Caco-2 (cell line): ENCODE measurements at regions not wholly inside any gene's neighbourhood (a gene's known extent, or its start where the extent isn't known, plus 50 kb on each side); places are given as distances from the start of the nearest gene placed in this dataset.

Source experiments
- BruUV-seq: library from RNA; stranded (reverse); fragments of 400-500 nt; replicated peaks from 2 replicates; lab custom pipeline; 2021; lab: Mats Ljungman, UMichigan
- CTCF ChIA-PET: fragments of 300-600 bp; sonication (Branson Sonifier 250); formaldehyde crosslinking; loops from one replicate; lab custom pipeline; 2022; ENCODE audit warnings: antibody characterized with exemption; lab: Charles Lee
- POLR2A ChIA-PET: fragments of 300-600 bp; sonication (Branson Sonifier 250); formaldehyde crosslinking; loops from one replicate; lab custom pipeline; 2022; ENCODE audit warnings: antibody characterized with exemption; lab: Charles Lee
- DNase-seq, 2 experiments: peaks; one replicate each; pipeline versions ENCODE4 v3.0.0 to v3.0.0-alpha.2; 2020 to 2022
- H3K27me3 ChIP-seq: replicated peaks from 2 replicates; pipeline ENCODE4 v1.6.0; 2011; ENCODE audit warnings: low read length; ENCODE audit not compliant: control insufficient read depth, insufficient read depth
- H3K36me3 ChIP-seq: 2 replicates; pipeline ENCODE4 v1.5.1; 2011; ENCODE audit warnings: low read length; ENCODE audit not compliant: control insufficient read depth, insufficient read depth
- H3K4me1 ChIP-seq: fragments of 250-450 bp; sonication (Bioruptor Pico); 2 replicates; pipeline ENCODE4 v1.5.1; 2020; ENCODE audit warnings: mild to moderate bottlenecking
- H3K4me3 ChIP-seq: 2 replicates; pipeline ENCODE4 v1.5.1; 2011; ENCODE audit warnings: low read depth, mild to moderate bottlenecking, control low read depth, low read length
- H3K9me3 ChIP-seq: fragments of 250-450 bp; sonication (Bioruptor Pico); 2 replicates; pipeline ENCODE4 v1.5.1; 2020; ENCODE audit warnings: mild to moderate bottlenecking, moderate library complexity
- H3K27ac Mint-ChIP-seq: one replicate; pipeline ENCODE4 v1.8.0; 2022; ENCODE audit warnings: mixed read lengths; ENCODE audit not compliant: unreplicated experiment
- H3K27me3 Mint-ChIP-seq: one replicate; pipeline ENCODE4 v1.8.0; 2022; ENCODE audit warnings: mixed read lengths; ENCODE audit not compliant: insufficient read depth, unreplicated experiment
- H3K36me3 Mint-ChIP-seq: one replicate; pipeline ENCODE4 v1.8.0; 2022; ENCODE audit warnings: mild to moderate bottlenecking, mixed read lengths; ENCODE audit not compliant: insufficient read depth, unreplicated experiment
- H3K4me1 Mint-ChIP-seq: one replicate; pipeline ENCODE4 v1.8.0; 2022; ENCODE audit warnings: low read depth, mixed read lengths; ENCODE audit not compliant: unreplicated experiment
- H3K4me3 Mint-ChIP-seq: one replicate; pipeline ENCODE4 v1.8.0; 2022; ENCODE audit warnings: mild to moderate bottlenecking, moderate library complexity, mixed read lengths; ENCODE audit not compliant: unreplicated experiment
- H3K9me3 Mint-ChIP-seq: one replicate; pipeline ENCODE4 v1.8.0; 2022; ENCODE audit warnings: mixed read lengths; ENCODE audit not compliant: unreplicated experiment
- CTCF ChIP-seq, 2 experiments: fragments of 200-600 bp in 1 of 2; IDR thresholded peaks; 1 replicate in 1 of 2; 2 replicates in 1 of 2; pipeline versions ENCODE4 v1.5.1 to v1.8.0; 2011 to 2022; ENCODE audit warnings: antibody characterized with exemption in 1 of 2, control low read depth in 1 of 2, inconsistent platforms in 1 of 2, low read depth in 1 of 2, low read length in 1 of 2, mild to moderate bottlenecking in 1 of 2, moderate library complexity in 1 of 2; ENCODE audit not compliant: insufficient read depth in 1 of 2, severe bottlenecking in 1 of 2, unreplicated experiment in 1 of 2
- intact Hi-C: fragments of 100-400 bp; cut with micrococcal nuclease; formaldehyde crosslinking; loops from one replicate; pipeline ENCODE4 v1.10.0; 2022; ENCODE audit not compliant: unreplicated experiment

- no peaks in the 10 kb centered on the region for H3K36me3 Mint-ChIP-seq
- intact Hi-C loops, result no loop called here
- Histone ChIP-seq H3K4me3 (no peak overlapping the region), H3K9me3 (peaks cover 3% of the 10 kb centered on the region; the same call in 1 of the 2 replicates), H3K4me1 (no peaks in the 10 kb centered on the region), H3K27me3 (no peaks in the 10 kb centered on the region), H3K36me3 (no peaks in the 10 kb centered on the region)
- DNase-seq, result no peak
- H3K4me3 Mint-ChIP-seq, result no peak overlapping the region
- no peaks in the 10 kb centered on the region for H3K4me1 Mint-ChIP-seq
- ChIA-PET CTCF (no interaction called here), POLR2A (no interaction called here)
- TF ChIP-seq CTCF (IDR thresholded peaks at IDR 0.05; ENCODE audit: insufficient read depth in 1 of 2, low read depth in 1 of 2, low read length in 1 of 2, severe bottlenecking in 1 of 2, unreplicated experiment in 1 of 2), result no peak
- BruUV-seq, result no TSS peak
- H3K27ac Mint-ChIP-seq, result no peak overlapping the region
- H3K9me3 Mint-ChIP-seq, result peaks cover 6% of the 10 kb centered on the region
- no peaks in the 10 kb centered on the region for H3K27me3 Mint-ChIP-seq
Observed at GRCh38 chr21:18711662-18712061, 308.1 kb upstream of the TMPRSS15 start.

GRCh38 chr21:18715606-18716005 is 312.0 kb upstream of the TMPRSS15 start:
- Histone ChIP-seq H3K4me3 (no peak overlapping the region), H3K9me3 (peaks cover under 1% of the 10 kb centered on the region; the same call in 1 of the 2 replicates), H3K4me1 (no peaks in the 10 kb centered on the region), H3K36me3 (no peaks in the 10 kb centered on the region), H3K27me3 (no peaks in the 10 kb centered on the region)
- H3K9me3 Mint-ChIP-seq, result peaks cover 6% of the 10 kb centered on the region
- no peaks in the 10 kb centered on the region for H3K27me3 Mint-ChIP-seq
- BruUV-seq, result no TSS peak
- no peaks in the 10 kb centered on the region for H3K4me1 Mint-ChIP-seq
- no peak for DNase-seq
- ChIA-PET CTCF (no interaction called here), POLR2A (no interaction called here)
- TF ChIP-seq CTCF (IDR thresholded peaks at IDR 0.05; ENCODE audit: insufficient read depth in 1 of 2, low read depth in 1 of 2, low read length in 1 of 2, severe bottlenecking in 1 of 2, unreplicated experiment in 1 of 2), result no peak
- intact Hi-C loops, result no loop called here
- no peaks in the 10 kb centered on the region for H3K36me3 Mint-ChIP-seq
- H3K4me3 Mint-ChIP-seq, result no peak overlapping the region
- no peak overlapping the region for H3K27ac Mint-ChIP-seq

GRCh38 chr21:18716578-18717138 is 313.1 kb upstream of the TMPRSS15 start:
- Mint-ChIP-seq H3K9me3 (peaks cover 1% of the 10 kb centered on the region), H3K27me3 (no peaks in the 10 kb centered on the region)
- no TSS peak for BruUV-seq

More at GRCh38 chr21:18716578-18717138, 313.1 kb upstream of the TMPRSS15 start:
- no peaks in the 10 kb centered on the region for H3K36me3 Mint-ChIP-seq
- Histone ChIP-seq H3K9me3 (no peaks in the 10 kb centered on the region), H3K4me1 (no peaks in the 10 kb centered on the region), H3K4me3 (no peak overlapping the region), H3K27me3 (no peaks in the 10 kb centered on the region), H3K36me3 (no peaks in the 10 kb centered on the region)
- H3K4me3 Mint-ChIP-seq, result no peak overlapping the region
- CTCF ChIA-PET, result no interaction called here
- DNase-seq, result no peak
- TF ChIP-seq CTCF (IDR thresholded peaks at IDR 0.05; ENCODE audit: insufficient read depth in 1 of 2, low read depth in 1 of 2, low read length in 1 of 2, severe bottlenecking in 1 of 2, unreplicated experiment in 1 of 2), result no peak
- intact Hi-C loops, result no loop called here
- no peak overlapping the region for H3K27ac Mint-ChIP-seq
- POLR2A ChIA-PET, result no interaction called here
- H3K4me1 Mint-ChIP-seq, result no peaks in the 10 kb centered on the region
